Ovary (tissue), 3 donors: ENCODE measurements at regions not wholly inside any gene's neighbourhood (a gene's known extent, or its start where the extent isn't known, plus 50 kb on each side); places are given as distances from the start of the nearest gene placed in this dataset.

Experiments
- CTCF ChIP-seq, 3 donors: fragments of 450-650 bp in 2 of 3; fragments of 200-600 bp in 1 of 3; IDR thresholded peaks; one replicate each; pipeline versions ENCODE4 v1.5.1 to v1.8.0; 2016 to 2022; ENCODE audit warnings: antibody characterized with exemption in 3 of 3, mild to moderate bottlenecking in 1 of 3
- EP300 ChIP-seq: sonication (generic); formaldehyde crosslinking; IDR thresholded peaks from one replicate; pipeline ENCODE4 v1.6.1; 2017; ENCODE audit warnings: antibody characterized with exemption
- POLR2A ChIP-seq: fragments of 450-650 bp; IDR thresholded peaks from one replicate; pipeline ENCODE4 v1.6.1; 2017; ENCODE audit warnings: antibody characterized with exemption, mild to moderate bottlenecking, moderate library complexity
- donor health status: DM: no; HTN: no; CAD: no.

- TF ChIP-seq CTCF (IDR thresholded peaks at IDR 0.05) (no peak), POLR2A (no peak), EP300 (no peak)
Measured at GRCh38 chr4:141311246-141312204, 90.8 kb downstream of the ZNF330 start.
